IMR-90 (cell line): ENCODE measurements at regions not wholly inside any gene's neighbourhood (a gene's known extent, or its start where the extent isn't known, plus 50 kb on each side); places are given as distances from the start of the nearest gene placed in this dataset.

Experiments used
- ATAC-seq: fragments of 200-7000 bp; cut with Tn5 transposase; 2 replicates; pipeline ENCODE4 v1.9.1; 2020; ENCODE audit warnings: low read depth, mild to moderate bottlenecking, moderate library complexity
- BruUV-seq: library from RNA; stranded (reverse); fragments of 400-500 nt; replicated peaks from 2 replicates; lab custom pipeline; 2021; lab: Mats Ljungman, UMichigan
- CTCF ChIA-PET: fragments of 300-600 bp; formaldehyde crosslinking; extraction: SDS; loops from one replicate; lab custom pipeline; 2021; ENCODE audit warnings: antibody characterized with exemption; lab: Yijun Ruan, JAX
- POLR2A ChIA-PET: fragments of 300-600 bp; sonication (Branson Sonifier 250); formaldehyde crosslinking; loops from one replicate; lab custom pipeline; 2022; ENCODE audit warnings: antibody characterized with exemption; ENCODE audit not compliant: unreplicated experiment; lab: Charles Lee
- DNase-seq: peaks from one replicate; pipeline ENCODE4 v3.0.0; 2013
- H2AFZ ChIP-seq: replicated peaks from 2 replicates; pipeline ENCODE3; 2013; ENCODE audit warnings: low read length, mild to moderate bottlenecking; ENCODE audit not compliant: poor library complexity
- H2AK5ac ChIP-seq: 2 replicates; pipeline ENCODE4 v1.6.1; 2013; ENCODE audit warnings: low read depth, low read length, inconsistent platforms
- H2AK9ac ChIP-seq: replicated peaks from 2 replicates; pipeline ENCODE3; 2013; ENCODE audit warnings: mild to moderate bottlenecking, low read depth, low read length, moderate library complexity; ENCODE audit not compliant: poor library complexity
- H2BK120ac ChIP-seq: 2 replicates; pipeline ENCODE4 v1.6.1; 2013; ENCODE audit warnings: low read depth, low read length, inconsistent platforms
- H2BK15ac ChIP-seq: 3 replicates; pipeline ENCODE4 v1.6.1; 2013; ENCODE audit warnings: low read depth, low read length, inconsistent platforms
- H2BK20ac ChIP-seq: 2 replicates; pipeline ENCODE4 v1.6.1; 2013; ENCODE audit warnings: low read depth, mild to moderate bottlenecking, inconsistent platforms, low read length, moderate library complexity
- H2BK5ac ChIP-seq: 2 replicates; pipeline ENCODE4 v1.6.1; 2013; ENCODE audit warnings: mild to moderate bottlenecking, low read depth, low read length, inconsistent platforms; ENCODE audit not compliant: poor library complexity, severe bottlenecking
- H3K14ac ChIP-seq: replicated peaks from 2 replicates; pipeline ENCODE4 v1.6.1; 2013; ENCODE audit warnings: low read depth, low read length, inconsistent platforms
- H3K18ac ChIP-seq: 2 replicates; pipeline ENCODE4 v1.6.1; 2013; ENCODE audit warnings: low read depth, low read length, control low read depth
- H3K23ac ChIP-seq: 2 replicates; pipeline ENCODE4 v1.6.1; 2013; ENCODE audit warnings: low read depth, low read length, inconsistent platforms
- H3K27ac ChIP-seq: 2 replicates; pipeline ENCODE4 v1.5.1; 2013; ENCODE audit warnings: mild to moderate bottlenecking, control low read depth, low read length; ENCODE audit not compliant: insufficient read depth
- H3K27me3 ChIP-seq: 2 replicates; pipeline ENCODE4 v1.6.1; 2013; ENCODE audit warnings: low read length; ENCODE audit not compliant: control insufficient read depth, insufficient read depth
- H3K36me3 ChIP-seq: 2 replicates; pipeline ENCODE4 v1.6.1; 2013; ENCODE audit warnings: low read length, mixed read lengths; ENCODE audit not compliant: control insufficient read depth, insufficient read depth
- H3K4ac ChIP-seq: 2 replicates; pipeline ENCODE4 v1.6.1; 2013; ENCODE audit warnings: low read depth, low read length, inconsistent platforms
- H3K4me1 ChIP-seq: 2 replicates; pipeline ENCODE4 v1.6.1; 2013; ENCODE audit warnings: low read length, mixed read lengths; ENCODE audit not compliant: control insufficient read depth, insufficient read depth
- H3K4me2 ChIP-seq: 2 replicates; pipeline ENCODE4 v1.6.1; 2013; ENCODE audit warnings: low read depth, mild to moderate bottlenecking, control low read depth, low read length, moderate library complexity
- H3K4me3 ChIP-seq: 2 replicates; pipeline ENCODE4 v1.5.1; 2013; ENCODE audit warnings: low read depth, mild to moderate bottlenecking, control low read depth, low read length, moderate library complexity; ENCODE audit not compliant: insufficient read depth
- H3K56ac ChIP-seq: 2 replicates; pipeline ENCODE4 v1.6.1; 2013; ENCODE audit warnings: low read length, inconsistent platforms; ENCODE audit not compliant: insufficient read depth; ENCODE audit errors: extremely low read depth
- H3K79me1 ChIP-seq, 2 experiments: 2 replicates each; pipeline ENCODE4 v1.6.1; 2013; ENCODE audit warnings: low read length in 2 of 2, inconsistent platforms in 1 of 2, low read depth in 1 of 2
- H3K9ac ChIP-seq: 2 replicates; pipeline ENCODE4 v1.6.1; 2013; ENCODE audit warnings: low read depth, low read length, control low read depth
- H3K9me1 ChIP-seq: 2 replicates; pipeline ENCODE4 v1.6.1; 2013; ENCODE audit warnings: low read length, inconsistent platforms; ENCODE audit not compliant: insufficient read depth
- H3K9me3 ChIP-seq: 2 replicates; pipeline ENCODE4 v1.6.1; 2013; ENCODE audit warnings: low read length; ENCODE audit not compliant: control insufficient read depth, insufficient read depth
- H4K20me1 ChIP-seq: 2 replicates; pipeline ENCODE4 v1.6.1; 2013; ENCODE audit warnings: low read length, inconsistent platforms; ENCODE audit not compliant: insufficient read depth
- H4K5ac ChIP-seq: 2 replicates; pipeline ENCODE4 v1.6.1; 2013; ENCODE audit warnings: mild to moderate bottlenecking, low read depth, low read length, control low read depth
- H4K8ac ChIP-seq, 2 experiments: 2 replicates each; pipeline ENCODE4 v1.6.1; 2013; ENCODE audit warnings: low read depth in 2 of 2, low read length in 2 of 2, control low read depth in 1 of 2, inconsistent platforms in 1 of 2
- H4K91ac ChIP-seq: 2 replicates; pipeline ENCODE4 v1.6.1; 2013; ENCODE audit warnings: low read depth, low read length, inconsistent platforms; ENCODE audit not compliant: insufficient read depth
- BHLHE40 ChIP-seq: fragments of 150-350 bp; IDR thresholded peaks from 2 replicates; pipeline ENCODE4 v1.6.1; 2016; ENCODE audit warnings: mild to moderate bottlenecking, low read depth, low read length
- CEBPB ChIP-seq: IDR thresholded peaks from 2 replicates; pipeline ENCODE4 v1.6.1; 2012; ENCODE audit warnings: low read depth, low read length, improper control_type of control experiment
- CHD1 ChIP-seq: IDR thresholded peaks from 2 replicates; pipeline ENCODE4 v1.6.1; 2012; ENCODE audit warnings: low read depth, low read length, improper control_type of control experiment
- ELK1 ChIP-seq: fragments of 150-350 bp; IDR thresholded peaks from 2 replicates; pipeline ENCODE4 v1.6.1; 2016; ENCODE audit warnings: low read depth, mild to moderate bottlenecking, low read length, moderate library complexity, borderline replicate concordance
- FOS ChIP-seq: fragments of 150-350 bp; IDR thresholded peaks from 2 replicates; pipeline ENCODE4 v1.6.1; 2016; ENCODE audit warnings: low read depth, low read length
- MAFK ChIP-seq: IDR thresholded peaks from 2 replicates; pipeline ENCODE4 v1.6.1; 2012; ENCODE audit warnings: low read depth, low read length, improper control_type of control experiment
- MAZ ChIP-seq: IDR thresholded peaks from 2 replicates; pipeline ENCODE4 v1.6.1; 2012; ENCODE audit warnings: low read depth, mild to moderate bottlenecking, low read length, improper control_type of control experiment, moderate library complexity, borderline replicate concordance
- MXI1 ChIP-seq: IDR thresholded peaks from 2 replicates; pipeline ENCODE4 v1.6.1; 2012; ENCODE audit warnings: low read depth, mild to moderate bottlenecking, low read length, moderate library complexity, borderline replicate concordance
- NFE2L2 ChIP-seq: fragments of 150-350 bp; IDR thresholded peaks from 2 replicates; pipeline ENCODE4 v1.6.1; 2016; ENCODE audit warnings: low read depth, mild to moderate bottlenecking, low read length
- POLR2A ChIP-seq: IDR thresholded peaks from 2 replicates; pipeline ENCODE4 v1.6.1; 2012; ENCODE audit warnings: mild to moderate bottlenecking, low read depth, low read length
- RAD21 ChIP-seq: IDR thresholded peaks from 2 replicates; pipeline ENCODE4 v1.6.1; 2012; ENCODE audit warnings: low read length, improper control_type of control experiment
- RCOR1 ChIP-seq: IDR thresholded peaks from 2 replicates; pipeline ENCODE4 v1.6.1; 2012; ENCODE audit warnings: mild to moderate bottlenecking, low read length, improper control_type of control experiment; ENCODE audit not compliant: insufficient replicate concordance
- RFX5 ChIP-seq: IDR thresholded peaks from 2 replicates; pipeline ENCODE4 v1.8.0; 2012; ENCODE audit warnings: low read depth, mild to moderate bottlenecking, low read length, moderate library complexity
- SMC3 ChIP-seq: fragments of 150-350 bp; IDR thresholded peaks from 2 replicates; pipeline ENCODE4 v1.6.1; 2016; ENCODE audit warnings: low read depth, mild to moderate bottlenecking, antibody characterized with exemption, low read length, moderate library complexity
- WGBS, 2 experiments: methylation state at CpG; one replicate each; pipeline versions ENCODE4 v1.1.5 to v1.1.7; 2013; ENCODE audit warnings: missing lambda C conversion rate in 2 of 2; ENCODE audit not compliant: insufficient read length in 1 of 2; ENCODE audit errors: extremely low coverage in 2 of 2; 5-methylcytosine and 5-hydroxymethylcytosine counted together
- dilution Hi-C: fragments of 300-500 bp; cut with HindIII; formaldehyde crosslinking; loops from one replicate; pipeline ENCODE4 v1.14.3; 2018; ENCODE audit warnings: low sequenced_read_pairs; ENCODE audit not compliant: unreplicated experiment
- in situ Hi-C: fragments of 300-500 bp; cut with MboI; formaldehyde crosslinking; loops from 3 replicates; pipeline ENCODE4 v1.14.3; 2019; ENCODE audit warnings: low sequenced_read_pairs, inconsistent platforms, mixed read lengths
- intact Hi-C: fragments of 100-400 bp; cut with micrococcal nuclease; formaldehyde crosslinking; loops from 2 replicates; pipeline ENCODE4 v1.10.0; 2022
- TF ChIP-seq, protein P1 (sequence below): fragments of 150-350 bp; IDR thresholded peaks from 2 replicates; pipeline ENCODE4 v1.6.1; 2017; ENCODE audit warnings: mild to moderate bottlenecking, antibody characterized with exemption, low read length, low read depth
- TF ChIP-seq, protein P2 (sequence below): conservative IDR thresholded peaks from 2 replicates; pipeline ENCODE4 v1.5.1; 2012; ENCODE audit warnings: mild to moderate bottlenecking, low read depth, low read length, improper control_type of control experiment

GRCh38 chr3:73808862-73809509 lies 184.2 kb upstream of the PDZRN3 start:
- Histone ChIP-seq H3K79me1 (no peaks in the 10 kb centered on the region), H3K4ac (no peak overlapping the region), H2AFZ (no peak overlapping the region), H3K4me2 (no peak overlapping the region), H3K9ac (no peak overlapping the region), H3K18ac (no peak overlapping the region), H4K5ac (no peak overlapping the region), H2BK120ac (no peak overlapping the region), H3K4me3 (no peak overlapping the region), H3K9me3 (no peaks in the 10 kb centered on the region), H3K23ac (no peak overlapping the region), H4K8ac (no peak overlapping the region), H2BK5ac (no peak overlapping the region), H3K14ac (no peak overlapping the region), H2BK15ac (no peak overlapping the region), H3K27me3 (no peaks in the 10 kb centered on the region), H3K9me1 (no peaks in the 10 kb centered on the region), H3K56ac (no peak overlapping the region), H3K4me1 (no peaks in the 10 kb centered on the region), H3K36me3 (no peaks in the 10 kb centered on the region), H4K91ac (no peak overlapping the region), H2AK9ac (no peak overlapping the region), H2BK20ac (no peak overlapping the region), H2AK5ac (no peak overlapping the region), H3K27ac (no peak overlapping the region), H4K20me1 (no peaks in the 10 kb centered on the region)
- intact Hi-C loops = no loop called here
- no CpG with 5 or more reads among the region's 12 CpGs for WGBS, 2 experiments
- DNase-seq = no peak
- TF ChIP-seq MAZ (no peak), BHLHE40 (no peak), SMC3 (no peak), CHD1 (no peak), ELK1 (no peak), RAD21 (no peak), MAFK (no peak), RCOR1 (no peak), RFX5 (no peak), MXI1 (no peak), NFE2L2 (no peak), FOS (no peak), POLR2A (no peak), CEBPB (no peak)
- TF ChIP-seq, protein P1, sequence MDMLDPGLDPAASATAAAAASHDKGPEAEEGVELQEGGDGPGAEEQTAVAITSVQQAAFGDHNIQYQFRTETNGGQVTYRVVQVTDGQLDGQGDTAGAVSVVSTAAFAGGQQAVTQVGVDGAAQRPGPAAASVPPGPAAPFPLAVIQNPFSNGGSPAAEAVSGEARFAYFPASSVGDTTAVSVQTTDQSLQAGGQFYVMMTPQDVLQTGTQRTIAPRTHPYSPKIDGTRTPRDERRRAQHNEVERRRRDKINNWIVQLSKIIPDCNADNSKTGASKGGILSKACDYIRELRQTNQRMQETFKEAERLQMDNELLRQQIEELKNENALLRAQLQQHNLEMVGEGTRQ = no peak
- TF ChIP-seq, protein P2, sequence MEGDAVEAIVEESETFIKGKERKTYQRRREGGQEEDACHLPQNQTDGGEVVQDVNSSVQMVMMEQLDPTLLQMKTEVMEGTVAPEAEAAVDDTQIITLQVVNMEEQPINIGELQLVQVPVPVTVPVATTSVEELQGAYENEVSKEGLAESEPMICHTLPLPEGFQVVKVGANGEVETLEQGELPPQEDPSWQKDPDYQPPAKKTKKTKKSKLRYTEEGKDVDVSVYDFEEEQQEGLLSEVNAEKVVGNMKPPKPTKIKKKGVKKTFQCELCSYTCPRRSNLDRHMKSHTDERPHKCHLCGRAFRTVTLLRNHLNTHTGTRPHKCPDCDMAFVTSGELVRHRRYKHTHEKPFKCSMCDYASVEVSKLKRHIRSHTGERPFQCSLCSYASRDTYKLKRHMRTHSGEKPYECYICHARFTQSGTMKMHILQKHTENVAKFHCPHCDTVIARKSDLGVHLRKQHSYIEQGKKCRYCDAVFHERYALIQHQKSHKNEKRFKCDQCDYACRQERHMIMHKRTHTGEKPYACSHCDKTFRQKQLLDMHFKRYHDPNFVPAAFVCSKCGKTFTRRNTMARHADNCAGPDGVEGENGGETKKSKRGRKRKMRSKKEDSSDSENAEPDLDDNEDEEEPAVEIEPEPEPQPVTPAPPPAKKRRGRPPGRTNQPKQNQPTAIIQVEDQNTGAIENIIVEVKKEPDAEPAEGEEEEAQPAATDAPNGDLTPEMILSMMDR = no peak
- ChIA-PET POLR2A (no interaction called here), CTCF (no interaction called here)
- no TSS peak for BruUV-seq
- in situ Hi-C loops = no loop called here
- dilution Hi-C loops = no loop called here
- ATAC-seq = no peak
